Right hindlimb (tissue), 1 donor: ENCODE measurements at regions not wholly inside any gene's neighbourhood (a gene's known extent, or its start where the extent isn't known, plus 50 kb on each side); places are given as distances from the start of the nearest gene placed in this dataset.
"Not testable (repeated sequence)": the region's sequence is repeated elsewhere in the genome, so short reads cannot be mapped to it uniquely, and the experiment has no call there.

ENCODE experiments used
- DNase-seq: peaks from one replicate; pipeline ENCODE4 v3.0.0-alpha.2; 2018

DNA sequence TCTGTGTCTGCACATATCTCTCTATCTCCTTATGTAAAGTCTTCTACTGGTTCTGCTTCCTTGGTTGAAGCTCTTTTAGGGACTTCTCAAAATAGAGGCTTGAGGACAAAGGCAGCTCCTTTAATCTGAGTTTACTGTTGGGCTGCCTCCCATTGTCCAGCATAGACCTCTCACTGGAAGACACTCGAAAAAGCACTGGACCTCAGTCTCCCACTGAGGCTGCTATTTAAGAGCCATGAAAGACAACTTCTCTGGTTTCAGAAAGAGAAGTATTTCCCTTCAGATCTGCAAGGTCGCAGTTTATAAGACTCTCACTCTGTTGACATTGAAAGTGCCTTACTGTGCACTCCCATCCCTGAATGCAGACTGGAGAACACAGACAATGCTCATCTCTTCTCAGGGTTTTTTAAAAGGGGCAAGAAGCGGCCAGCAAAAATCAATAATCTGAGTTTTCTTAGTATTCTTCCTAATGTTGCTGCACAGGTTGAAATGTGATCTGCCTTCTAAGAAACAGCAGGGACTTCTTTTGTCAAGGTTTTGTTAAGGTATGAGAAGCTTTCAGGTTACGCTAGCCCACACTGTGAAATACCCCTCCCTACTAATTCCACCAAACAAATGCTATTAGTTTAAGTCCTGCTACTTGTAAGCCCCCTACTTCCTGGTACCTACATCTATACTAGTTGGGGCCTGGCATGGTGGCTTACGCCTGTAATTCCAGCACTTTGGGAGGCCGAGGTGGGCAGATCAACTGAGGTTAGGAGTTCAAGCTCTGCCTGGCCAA is 450.0 kb upstream of the SLC10A2 start:
- no peak for DNase-seq

DNA sequence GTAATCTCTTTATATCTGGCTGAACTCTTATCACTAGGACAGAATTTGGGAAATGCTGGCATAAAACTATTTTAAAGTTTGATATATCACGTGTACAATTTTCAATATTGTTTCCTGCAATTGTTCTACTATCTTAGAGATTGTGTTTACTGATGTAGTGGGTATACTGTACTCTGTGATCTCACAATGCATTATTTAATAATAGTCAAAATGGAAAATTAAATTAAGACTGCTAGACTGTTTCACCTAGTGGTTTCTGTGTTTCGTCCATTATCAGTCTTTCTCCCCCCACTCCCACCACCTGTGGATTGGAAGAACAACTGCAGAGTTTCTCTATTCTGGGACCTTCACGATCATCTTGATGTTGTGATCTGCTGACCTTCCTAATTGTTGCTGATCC is 449.2 kb upstream of the SLC10A2 start:
- DNase-seq: no peak

DNA sequence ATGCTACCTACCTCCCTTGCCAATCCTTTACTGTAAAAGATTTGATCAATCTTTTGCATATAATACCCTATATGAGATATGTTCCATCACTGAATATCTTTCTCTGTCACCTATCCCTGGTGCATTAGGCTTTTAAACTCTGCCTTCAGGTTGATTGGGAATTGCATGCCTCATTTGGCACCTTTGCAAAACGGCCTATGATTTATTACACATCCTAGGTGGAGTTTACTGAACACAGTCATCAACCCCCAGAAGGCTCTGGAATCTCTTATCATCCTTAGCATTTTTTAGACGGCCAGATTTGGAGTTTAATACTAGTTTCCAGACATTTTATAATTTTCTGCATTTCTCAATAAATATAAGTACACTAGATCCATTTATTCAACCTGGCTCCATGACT is 448.4 kb upstream of the SLC10A2 start:
- no peak for DNase-seq

DNA sequence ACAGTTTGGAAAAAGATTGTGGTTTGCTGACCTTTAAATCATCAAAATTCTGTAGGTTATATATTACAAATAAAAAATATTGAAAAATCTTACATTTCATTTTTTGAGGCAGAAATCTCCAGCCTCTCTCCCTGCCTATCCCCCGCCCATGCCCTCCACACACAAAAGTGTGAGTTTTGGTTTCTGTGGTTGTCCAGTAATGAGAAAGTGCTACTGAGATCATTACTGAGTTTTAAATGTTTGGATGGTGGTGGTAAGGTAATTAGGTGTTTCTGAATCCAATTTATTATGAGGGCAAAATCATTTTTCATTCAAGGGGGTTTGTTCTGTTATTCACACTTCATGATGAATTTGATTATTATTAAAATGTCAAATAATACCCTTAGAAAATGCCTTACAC is 448.0 kb upstream of the SLC10A2 start:
- no peak for DNase-seq

DNA sequence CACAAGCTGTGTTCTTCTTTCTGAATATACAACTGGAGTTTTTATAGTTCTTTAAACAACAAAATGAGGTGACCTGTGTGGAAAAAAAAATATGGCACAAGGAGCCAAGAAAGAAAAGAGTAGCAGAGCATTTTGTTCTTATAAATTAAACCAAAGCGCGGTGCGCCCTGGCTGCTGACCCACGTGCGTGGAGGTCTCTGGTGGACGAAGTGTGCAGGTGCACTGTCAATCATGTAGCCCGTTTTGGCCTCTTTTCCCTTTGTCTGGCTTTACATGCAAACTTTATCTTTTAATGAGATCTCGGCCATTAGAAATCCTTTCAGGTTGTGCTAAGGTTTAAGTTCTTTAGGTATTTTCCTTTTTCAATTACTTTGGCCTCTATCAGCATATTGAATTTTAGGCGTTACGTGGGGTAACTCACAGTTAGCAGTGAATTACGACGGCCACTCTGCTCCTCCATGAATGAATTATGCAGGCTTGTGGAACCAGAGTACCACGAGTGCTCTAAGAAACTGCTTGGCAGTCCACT is 443.9 kb upstream of the SLC10A2 start:
- DNase-seq: no peak

DNA sequence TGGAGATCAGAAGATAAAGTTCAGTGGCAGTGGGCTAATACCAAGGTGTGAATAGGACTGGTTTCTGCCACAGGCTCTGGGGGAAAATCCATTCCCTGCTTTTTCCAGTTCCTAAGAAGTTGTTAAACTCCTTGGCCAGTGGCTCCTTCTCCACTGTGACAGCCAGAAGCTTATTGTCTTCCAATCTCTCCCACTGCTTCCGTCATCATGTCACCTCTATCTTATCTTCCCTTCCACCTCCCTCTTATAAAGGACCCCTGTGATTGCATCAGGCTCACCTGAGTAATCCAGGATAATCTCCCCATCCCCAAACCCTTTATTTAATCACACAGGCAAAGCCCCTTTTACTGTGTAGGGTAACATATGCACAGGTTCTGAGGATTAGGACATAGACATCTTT is 431.2 kb upstream of the SLC10A2 start:
- no peak for DNase-seq

DNA sequence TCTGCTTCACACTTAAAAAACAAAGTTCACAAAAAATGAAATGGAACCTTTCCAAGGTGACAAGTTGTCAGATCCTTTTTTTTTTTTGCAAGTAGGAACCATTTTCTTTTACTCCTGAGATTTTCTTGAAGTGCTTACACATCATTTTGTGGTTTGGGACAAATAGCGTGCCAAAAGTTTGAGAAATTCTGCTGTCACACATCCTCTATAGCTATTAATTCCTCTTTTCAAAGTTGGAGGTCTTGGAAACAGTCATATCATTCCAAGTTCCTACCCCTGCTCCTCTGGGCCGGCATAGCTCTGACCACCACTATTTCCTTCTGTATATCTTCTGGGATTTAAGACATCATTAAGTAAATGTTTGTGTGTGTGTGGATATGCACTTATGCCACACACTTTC is 421.6 kb upstream of the SLC10A2 start:
- DNase-seq: no peak

DNA sequence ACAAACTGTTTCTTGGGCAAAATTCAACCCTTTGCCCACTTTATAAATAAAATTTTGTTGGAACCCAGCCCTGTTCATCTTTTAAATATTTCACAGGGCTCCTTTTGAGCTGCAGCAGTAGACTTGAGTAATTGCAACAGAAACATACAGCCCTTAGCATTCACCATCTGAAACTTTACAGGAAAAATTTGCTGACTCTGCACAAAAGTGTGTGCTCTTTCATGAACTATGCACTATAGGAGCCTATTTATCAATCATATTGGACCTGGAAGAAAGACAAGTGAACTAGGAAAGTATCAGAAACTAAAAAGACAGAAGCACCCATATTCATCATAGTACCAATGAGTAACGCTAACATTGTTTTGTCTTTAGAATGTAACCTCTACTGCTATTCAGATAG is 406.9 kb upstream of the SLC10A2 start:
- no peak for DNase-seq

DNA sequence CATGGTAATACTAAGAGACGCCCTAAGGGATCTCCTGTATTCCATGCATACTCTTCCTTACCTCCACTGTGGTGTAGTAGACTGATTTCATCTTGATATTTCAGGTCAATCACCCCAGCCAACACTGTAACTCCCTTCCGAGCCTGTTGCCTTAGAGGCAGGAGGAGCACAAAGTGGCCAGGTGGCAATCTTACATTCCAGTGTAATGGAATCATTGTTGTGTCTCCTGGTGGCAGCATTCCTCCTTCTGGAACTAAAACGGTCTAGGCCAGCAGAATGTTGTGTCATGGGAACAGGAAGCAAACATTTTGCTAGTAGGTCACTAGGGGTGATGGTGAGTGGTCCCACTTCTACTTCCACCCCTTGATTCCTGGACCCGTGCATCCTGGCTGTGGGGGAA is 405.7 kb upstream of the SLC10A2 start:
- DNase-seq: no peak

DNA sequence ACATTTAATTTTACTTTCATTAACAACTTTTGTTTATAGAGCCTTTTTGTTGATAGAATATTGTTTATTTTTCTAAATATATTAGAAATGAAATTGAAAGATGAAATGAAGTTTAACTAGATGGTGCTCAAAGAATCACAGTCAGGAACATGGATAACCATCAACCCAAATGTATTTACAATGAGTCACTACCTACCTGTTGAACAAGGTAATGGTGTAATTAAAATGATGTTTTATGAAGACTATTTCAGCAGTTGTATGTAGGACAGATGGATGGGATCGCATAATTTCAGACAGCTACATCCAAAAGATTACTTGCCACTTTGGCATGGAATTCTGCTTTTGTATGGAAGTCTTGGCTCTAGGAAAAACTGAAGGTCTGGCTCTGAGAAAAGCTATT is 403.6 kb upstream of the SLC10A2 start:
- DNase-seq: no peak

DNA sequence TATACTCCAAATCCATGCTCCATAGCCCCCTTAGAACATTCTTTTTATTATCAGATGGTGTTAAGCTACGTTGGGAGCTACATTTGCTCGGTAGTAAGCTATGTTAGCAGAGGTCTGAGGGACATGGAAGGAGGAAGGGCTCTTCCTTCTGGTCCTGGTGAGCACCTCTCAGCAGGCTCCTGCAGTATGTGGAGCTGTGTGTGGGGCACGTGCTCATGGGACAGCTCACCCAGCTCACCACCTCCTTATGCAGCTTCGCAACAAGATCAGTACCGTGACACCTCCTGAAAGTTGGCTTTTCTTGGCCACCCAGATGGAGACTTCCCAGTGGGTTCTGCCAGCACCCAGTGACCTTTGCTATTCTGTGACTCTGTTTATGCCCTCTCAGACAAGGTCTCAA is 400.5 kb upstream of the SLC10A2 start:
- no peak for DNase-seq

DNA sequence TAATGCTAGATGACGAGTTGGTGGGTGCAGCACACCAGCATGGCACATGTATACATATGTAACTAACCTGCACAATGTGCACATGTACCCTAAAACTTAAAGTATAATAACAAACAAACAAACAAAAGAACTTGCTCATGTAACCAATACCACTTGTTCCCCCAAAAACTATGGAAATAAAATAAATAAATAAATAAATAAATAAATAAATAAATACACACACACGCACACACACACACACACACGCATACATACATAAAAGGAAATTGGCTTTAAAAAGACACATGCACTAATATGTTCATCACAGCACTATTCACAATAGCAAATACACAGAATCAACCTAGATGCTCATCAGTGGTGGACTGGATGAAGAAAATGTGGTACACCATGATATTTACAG is 394.0 kb upstream of the SLC10A2 start:
- DNase-seq: not testable (repeated sequence)

DNA sequence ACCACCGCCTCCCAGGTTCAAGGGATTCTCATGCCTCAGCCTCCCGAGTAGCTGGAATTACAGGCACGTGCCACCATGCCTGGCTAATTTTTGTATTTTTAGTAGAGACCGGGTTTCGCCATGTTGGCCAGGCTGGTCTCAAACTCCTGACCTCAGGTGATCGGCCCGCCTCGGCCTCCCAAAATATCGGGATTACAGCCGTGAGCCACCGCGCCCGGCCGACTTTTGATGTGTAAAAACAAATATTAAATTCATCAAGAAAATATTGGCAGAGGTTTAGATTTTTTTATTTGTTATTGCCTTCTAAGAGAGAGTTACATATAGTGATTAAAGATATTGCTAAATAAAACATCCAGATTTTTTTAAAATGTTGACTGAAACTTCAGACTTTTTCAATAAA is 390.8 kb upstream of the SLC10A2 start:
- DNase-seq: not testable (repeated sequence)

DNA sequence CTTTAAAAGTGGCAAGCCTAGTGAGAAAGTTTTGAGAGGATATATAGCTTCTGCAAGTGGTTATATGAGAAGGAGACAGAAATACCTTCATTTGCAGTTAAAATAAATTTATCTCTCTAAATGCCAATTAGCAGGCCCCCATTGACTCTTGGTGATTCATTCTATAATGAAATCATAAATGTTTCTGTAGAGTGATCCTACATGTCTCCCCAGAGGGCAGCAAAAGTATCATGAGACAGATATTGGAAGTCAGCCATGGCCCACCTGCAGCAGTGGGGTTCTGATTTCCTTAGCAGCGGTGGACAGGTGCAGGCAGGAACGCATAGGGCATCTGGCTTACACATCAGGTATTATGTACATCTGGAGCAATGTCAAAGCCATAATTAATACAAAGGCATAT is 385.4 kb upstream of the SLC10A2 start:
- no peak for DNase-seq

DNA sequence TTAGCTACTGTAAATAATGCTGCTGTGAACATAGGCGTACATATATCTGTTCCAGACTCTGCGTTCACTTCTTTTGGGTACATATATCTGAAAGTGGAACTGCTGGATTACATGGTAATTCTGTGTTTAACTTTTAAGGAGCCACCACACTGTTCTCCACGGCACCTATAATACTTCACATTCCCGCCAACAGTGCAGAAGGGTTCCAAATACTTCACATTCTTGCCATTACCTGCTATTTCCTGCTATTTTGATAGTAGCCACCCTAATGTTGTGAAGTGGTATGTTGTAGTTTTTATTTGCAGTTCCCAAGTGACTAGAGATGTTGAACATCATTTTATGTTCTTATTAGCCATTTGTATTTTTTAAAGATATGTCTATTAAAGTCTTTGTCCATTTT is 377.4 kb upstream of the SLC10A2 start:
- DNase-seq: no peak

DNA sequence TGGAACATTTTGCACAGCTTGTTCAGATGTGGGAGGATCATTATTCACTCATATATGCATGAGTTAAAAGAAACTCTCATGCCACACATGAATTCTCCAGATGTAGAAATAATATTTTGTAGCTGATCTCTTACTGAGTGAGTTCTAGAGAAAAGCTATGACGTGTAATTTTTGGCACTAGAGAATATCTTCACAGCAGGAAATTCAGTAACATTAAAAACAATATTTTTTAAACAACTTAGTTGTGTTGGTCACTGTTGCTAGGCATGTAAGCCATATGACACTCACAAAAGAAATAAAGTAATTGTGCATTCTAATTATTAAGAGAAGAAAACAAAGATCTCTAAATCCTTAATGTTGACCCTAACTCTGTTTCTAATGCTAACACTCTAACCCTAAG is 371.4 kb upstream of the SLC10A2 start:
- no peak for DNase-seq

DNA sequence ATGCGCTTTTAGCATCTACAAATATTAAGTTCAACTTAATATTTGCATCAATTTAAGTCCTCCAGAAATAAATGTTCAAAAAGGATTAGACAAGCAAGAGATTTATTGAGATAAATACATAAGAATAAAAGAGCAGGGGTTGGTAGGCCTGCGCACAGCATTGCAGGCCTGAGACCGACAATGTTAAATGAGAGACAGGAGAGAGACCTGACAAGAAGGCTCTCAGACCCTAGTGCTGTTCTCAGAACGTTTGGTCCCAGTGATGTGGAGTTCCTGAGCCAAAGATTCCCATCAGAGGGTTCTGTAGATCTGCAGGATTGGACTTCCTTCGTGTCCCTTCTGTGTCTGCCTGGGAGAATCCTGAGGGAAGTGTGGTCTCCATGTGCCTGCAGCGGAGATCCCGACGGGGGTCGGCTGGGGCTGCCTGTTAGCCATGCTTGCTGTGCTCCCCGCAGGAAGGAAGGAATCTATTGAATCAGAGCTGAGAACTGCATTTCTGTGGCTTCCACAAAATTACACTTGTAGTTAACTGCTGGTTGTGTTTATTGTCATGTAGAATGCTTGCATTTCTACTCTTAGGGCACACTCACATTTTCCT is 369.9 kb upstream of the SLC10A2 start:
- DNase-seq: no peak

DNA sequence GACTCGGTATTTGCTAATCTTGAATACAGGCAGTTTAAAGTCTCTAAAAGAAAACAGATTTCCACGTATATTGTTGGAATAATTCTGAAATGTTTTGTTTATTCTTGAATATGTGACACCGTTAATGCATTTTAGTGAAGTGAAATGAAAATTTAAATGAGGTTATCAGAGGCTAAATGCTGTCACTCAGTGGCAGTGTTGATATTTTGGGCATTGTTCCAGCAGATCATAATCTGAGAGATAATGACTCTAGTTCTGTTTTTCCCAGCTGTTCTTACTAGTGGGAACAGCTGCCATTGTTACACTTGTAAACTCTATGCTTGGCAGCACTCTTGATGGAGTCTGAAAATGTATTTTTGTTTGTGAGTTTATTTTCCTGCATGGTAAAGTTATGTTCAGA is 365.6 kb upstream of the SLC10A2 start:
- DNase-seq: no peak

DNA sequence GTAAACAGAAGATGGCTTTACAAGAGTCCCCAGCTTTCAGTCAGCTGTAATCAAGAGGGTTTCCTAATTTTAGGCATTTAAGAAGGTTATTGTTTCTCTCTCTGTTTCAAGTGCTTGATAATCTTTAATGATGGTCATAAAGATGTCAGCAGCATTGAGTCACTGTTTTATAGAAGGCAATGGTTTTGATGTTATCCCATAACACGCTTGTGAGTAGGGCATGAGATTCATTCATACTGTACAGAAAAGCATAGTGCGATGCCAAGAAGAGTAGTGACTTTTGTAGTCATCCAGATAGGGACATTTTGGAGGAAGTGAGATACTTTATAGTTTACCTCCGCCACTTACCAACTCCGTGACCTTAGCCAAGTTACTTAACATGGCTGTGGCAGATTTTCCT is 364.2 kb upstream of the SLC10A2 start:
- DNase-seq: no peak

DNA sequence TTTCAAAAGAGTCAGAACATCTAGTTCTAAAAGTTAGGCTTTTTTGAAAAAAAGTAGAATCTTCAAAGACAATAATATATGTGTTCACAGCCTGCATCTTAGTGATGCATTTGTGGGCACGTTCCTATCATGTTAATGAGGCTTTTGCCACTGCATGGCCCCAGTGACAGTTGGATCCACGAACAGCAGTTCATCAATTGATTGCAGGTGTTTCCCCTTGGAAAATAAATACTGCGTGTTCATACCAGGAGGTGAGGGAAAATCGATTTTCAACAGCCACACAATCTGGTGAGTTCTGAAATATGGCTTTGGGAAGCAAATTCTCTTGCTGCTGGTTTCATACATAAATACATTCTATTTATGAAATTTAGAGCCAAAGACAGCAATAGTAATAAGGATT is 343.8 kb upstream of the SLC10A2 start:
- DNase-seq: no peak

DNA sequence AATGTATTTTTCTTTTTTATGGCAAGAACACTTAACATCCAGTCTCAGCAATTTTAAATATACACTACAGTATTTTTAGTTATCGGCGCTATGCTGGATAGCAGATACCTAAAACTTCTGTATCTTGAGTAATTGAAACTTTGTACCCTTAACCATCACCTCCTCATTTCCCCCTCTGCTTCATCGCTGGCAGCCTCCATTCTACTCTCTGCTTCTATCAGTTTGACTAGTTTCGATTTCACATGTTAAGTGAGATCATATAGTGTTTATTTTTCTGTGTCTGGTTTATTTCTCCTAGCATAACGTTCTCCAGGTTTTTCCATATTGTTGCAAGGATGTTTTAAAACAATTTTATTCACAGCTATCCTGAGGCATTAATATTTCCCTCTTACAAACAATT is 340.8 kb upstream of the SLC10A2 start:
- DNase-seq: no peak

DNA sequence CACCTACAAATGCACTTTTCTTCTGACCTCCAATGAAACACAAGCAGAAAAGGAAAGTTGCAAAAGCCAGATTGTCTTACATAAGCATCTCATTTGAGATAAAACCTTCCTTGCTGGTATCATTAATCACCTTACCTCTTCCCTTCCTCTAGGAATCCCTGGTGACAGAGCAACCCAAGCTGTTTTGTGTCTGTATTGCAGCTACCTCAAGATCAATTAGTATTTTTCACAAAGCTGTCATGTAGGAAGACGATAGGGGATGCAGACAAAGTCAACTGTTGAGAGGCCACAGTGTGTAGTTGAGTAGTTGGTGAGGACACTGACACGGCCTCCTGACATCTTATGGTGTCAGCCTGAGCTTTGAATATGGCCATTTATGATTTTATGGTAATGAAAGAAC is 339.1 kb upstream of the SLC10A2 start:
- DNase-seq: no peak

DNA sequence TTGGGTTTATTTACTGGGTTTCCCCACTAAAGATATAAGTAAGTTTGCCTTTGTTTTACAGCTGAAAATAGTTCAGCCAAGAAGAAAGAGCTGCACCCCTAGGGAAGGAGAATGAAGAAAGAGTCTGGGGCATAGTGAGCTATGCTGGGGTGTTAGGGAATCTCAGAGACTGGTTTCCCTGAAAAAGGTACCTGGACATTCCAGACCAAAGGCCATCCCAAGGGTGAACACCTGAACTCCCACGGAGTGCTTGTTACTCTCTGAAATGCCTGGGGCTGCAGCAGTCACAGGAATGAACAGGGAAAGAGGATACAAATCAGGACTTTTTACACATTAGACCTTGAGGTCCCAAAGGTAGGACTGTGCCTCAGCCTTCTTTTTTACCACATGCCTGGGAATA is 337.6 kb upstream of the SLC10A2 start:
- no peak for DNase-seq

DNA sequence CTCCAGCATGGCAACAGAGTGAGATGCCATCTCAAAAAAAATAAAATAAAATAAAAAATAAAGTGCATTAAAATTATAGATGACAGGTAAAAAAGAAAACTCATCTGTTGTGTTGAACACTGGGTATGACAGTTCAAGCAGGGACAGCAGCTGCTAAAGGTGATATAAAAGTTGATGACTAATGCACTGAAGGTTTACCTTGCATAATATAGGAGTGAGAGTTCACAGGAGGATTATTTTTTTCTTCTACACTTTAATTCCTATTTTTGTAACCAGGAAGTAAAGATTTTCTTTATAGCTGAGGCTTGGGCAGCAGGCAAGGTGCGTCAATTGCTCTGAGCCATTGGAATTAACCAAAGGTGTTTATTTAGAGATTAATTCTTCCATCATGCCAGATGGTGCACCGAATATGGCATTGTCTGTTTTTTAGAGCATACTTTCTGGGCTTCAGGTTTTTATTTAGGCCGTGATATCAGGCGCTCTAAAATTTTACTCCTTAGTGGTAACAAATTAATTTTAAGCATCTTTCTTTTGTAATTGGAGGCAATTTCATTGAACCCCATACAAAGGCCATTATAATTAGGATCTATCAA is 337.0 kb upstream of the SLC10A2 start:
- DNase-seq: no peak
